MCF 10A (cell line): ENCODE measurements at regions not wholly inside any gene's neighbourhood (a gene's known extent, or its start where the extent isn't known, plus 50 kb on each side); places are given as distances from the start of the nearest gene placed in this dataset.

ENCODE experiments used
- BruUV-seq: library from RNA; stranded (reverse); fragments of 400-500 nt; replicated peaks from 2 replicates; lab custom pipeline; 2021; lab: Mats Ljungman, UMichigan
- CTCF ChIA-PET: fragments of 300-600 bp; sonication (Branson Sonifier 250); formaldehyde crosslinking; extraction: SDS; loops from one replicate; lab custom pipeline; 2021; ENCODE audit warnings: antibody characterized with exemption, inconsistent platforms; lab: Yijun Ruan, JAX
- POLR2A ChIA-PET: fragments of 300-600, 350-650 bp; sonication (Branson Sonifier 250); formaldehyde crosslinking; extraction: SDS; loops from one replicate; lab custom pipeline; 2020; ENCODE audit warnings: antibody characterized with exemption, inconsistent platforms; lab: Yijun Ruan, JAX
- DNase-seq: peaks from one replicate; pipeline ENCODE4 v3.0.0-alpha.2; 2018; ENCODE audit not compliant: unreplicated experiment
- H3K27ac Mint-ChIP-seq: one replicate; pipeline ENCODE4 v1.8.0; 2022; ENCODE audit warnings: mild to moderate bottlenecking, low read depth, mixed read lengths; ENCODE audit not compliant: unreplicated experiment
- H3K27me3 Mint-ChIP-seq: one replicate; pipeline ENCODE4 v1.8.0; 2022; ENCODE audit warnings: mixed read lengths; ENCODE audit not compliant: insufficient read depth, unreplicated experiment
- H3K36me3 Mint-ChIP-seq: one replicate; pipeline ENCODE4 v1.8.0; 2022; ENCODE audit warnings: mild to moderate bottlenecking, moderate library complexity, mixed read lengths; ENCODE audit not compliant: insufficient read depth, unreplicated experiment
- H3K4me1 Mint-ChIP-seq: one replicate; pipeline ENCODE4 v1.8.0; 2022; ENCODE audit warnings: mixed read lengths; ENCODE audit not compliant: insufficient read depth, unreplicated experiment
- H3K4me3 Mint-ChIP-seq: one replicate; pipeline ENCODE4 v1.8.0; 2022; ENCODE audit warnings: mild to moderate bottlenecking, moderate library complexity, mixed read lengths; ENCODE audit not compliant: unreplicated experiment
- H3K9me3 Mint-ChIP-seq: one replicate; pipeline ENCODE4 v1.8.0; 2022; ENCODE audit warnings: mixed read lengths; ENCODE audit not compliant: unreplicated experiment
- intact Hi-C: fragments of 100-400 bp; cut with micrococcal nuclease; formaldehyde crosslinking; loops from 2 replicates; pipeline ENCODE4 v1.14.1; 2022
- TF ChIP-seq, protein P1 (sequence below): fragments of 200-600 bp; IDR thresholded peaks from one replicate; pipeline ENCODE4 v1.8.0; 2022; ENCODE audit warnings: antibody characterized with exemption, mild to moderate bottlenecking; ENCODE audit not compliant: unreplicated experiment

DNA sequence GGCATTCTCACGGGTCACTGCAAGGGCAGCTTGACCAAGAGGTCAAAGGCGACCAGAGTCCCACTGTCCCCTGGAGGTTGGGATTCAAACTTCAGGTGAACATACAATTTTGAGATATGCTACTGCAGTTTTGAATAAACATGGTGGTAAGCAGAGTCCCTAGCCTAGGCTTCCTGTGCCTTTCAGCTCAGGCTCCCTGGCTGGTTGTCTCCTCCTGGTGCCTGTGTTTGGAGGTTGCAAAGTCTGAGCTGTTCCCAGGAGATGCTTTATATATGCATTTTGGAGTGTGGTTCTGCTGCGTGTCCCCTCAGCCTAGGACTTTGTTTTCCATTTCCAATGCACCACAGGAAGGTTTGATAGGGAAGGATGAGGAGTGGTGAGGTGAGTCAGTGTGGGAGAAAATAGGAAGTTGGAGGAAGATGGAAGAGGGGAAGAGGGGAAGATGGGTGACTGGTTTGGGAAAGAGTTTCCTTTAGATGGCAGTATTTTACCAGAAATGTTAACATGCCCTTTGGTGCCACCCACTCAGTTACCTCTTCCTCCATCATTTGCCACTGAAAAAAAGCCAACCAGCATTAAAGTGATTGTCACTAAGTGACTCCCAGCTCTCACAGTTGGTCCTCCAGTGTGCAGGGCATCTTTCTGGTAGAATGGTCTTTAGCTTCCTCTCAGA lies 211.7 kb upstream of the AGTR2 start:
- intact Hi-C loops = no loop called here
- H3K27ac Mint-ChIP-seq = no peak overlapping the region
- ChIA-PET POLR2A (no interaction called here), CTCF (interaction anchor here (0.6 to 1.3 kb wide), 3 partner anchors 9 to 224 kb away, joined by 3 to 4 read pairs (median 4); no protein-coding TSS in a partner anchor)
- DNase-seq = peak; percentile 17
- peaks cover 78% of the 10 kb centered on the region for H3K27me3 Mint-ChIP-seq
- no TSS peak for BruUV-seq
- no peaks in the 10 kb centered on the region for H3K36me3 Mint-ChIP-seq
- H3K9me3 Mint-ChIP-seq = no peaks in the 10 kb centered on the region
- TF ChIP-seq, protein P1, sequence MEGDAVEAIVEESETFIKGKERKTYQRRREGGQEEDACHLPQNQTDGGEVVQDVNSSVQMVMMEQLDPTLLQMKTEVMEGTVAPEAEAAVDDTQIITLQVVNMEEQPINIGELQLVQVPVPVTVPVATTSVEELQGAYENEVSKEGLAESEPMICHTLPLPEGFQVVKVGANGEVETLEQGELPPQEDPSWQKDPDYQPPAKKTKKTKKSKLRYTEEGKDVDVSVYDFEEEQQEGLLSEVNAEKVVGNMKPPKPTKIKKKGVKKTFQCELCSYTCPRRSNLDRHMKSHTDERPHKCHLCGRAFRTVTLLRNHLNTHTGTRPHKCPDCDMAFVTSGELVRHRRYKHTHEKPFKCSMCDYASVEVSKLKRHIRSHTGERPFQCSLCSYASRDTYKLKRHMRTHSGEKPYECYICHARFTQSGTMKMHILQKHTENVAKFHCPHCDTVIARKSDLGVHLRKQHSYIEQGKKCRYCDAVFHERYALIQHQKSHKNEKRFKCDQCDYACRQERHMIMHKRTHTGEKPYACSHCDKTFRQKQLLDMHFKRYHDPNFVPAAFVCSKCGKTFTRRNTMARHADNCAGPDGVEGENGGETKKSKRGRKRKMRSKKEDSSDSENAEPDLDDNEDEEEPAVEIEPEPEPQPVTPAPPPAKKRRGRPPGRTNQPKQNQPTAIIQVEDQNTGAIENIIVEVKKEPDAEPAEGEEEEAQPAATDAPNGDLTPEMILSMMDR = no peak
- no peak overlapping the region for H3K4me3 Mint-ChIP-seq
- H3K4me1 Mint-ChIP-seq = peaks cover 14% of the 10 kb centered on the region

DNA sequence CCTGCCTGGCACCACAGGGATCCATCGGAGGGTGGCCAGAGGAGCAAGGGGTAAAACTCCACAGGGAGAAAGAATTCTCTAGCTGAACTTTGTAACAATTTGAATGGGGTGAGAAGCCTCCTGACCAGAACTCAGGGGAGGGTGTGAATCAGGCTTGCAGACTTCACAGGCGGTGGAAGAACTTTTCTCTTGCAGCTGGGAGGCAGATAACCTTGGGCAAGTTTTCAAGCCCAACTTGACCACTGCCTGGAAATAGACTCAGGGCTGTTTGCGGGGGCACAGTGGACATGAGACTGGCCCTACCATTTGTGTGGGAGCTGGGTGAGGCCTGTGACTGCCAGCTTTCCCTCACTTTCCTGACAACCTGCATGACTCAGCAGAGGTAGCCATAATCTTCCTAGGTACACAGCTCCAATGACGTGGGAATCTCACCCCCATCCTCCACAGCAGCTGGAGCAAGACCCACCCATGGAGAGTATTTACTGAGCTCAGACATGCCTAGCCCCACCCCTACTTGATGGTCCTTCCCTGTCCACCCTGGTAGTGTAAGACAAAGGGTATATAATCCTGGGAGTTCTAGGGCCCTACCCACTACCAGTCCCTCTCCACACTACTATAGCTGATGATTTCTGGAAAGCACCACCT lies 210.0 kb upstream of the AGTR2 start:
- POLR2A ChIA-PET = no interaction called here
- CTCF ChIA-PET = no interaction called here
- peak; percentile 60 for DNase-seq
- H3K4me1 Mint-ChIP-seq = peaks cover 14% of the 10 kb centered on the region
- BruUV-seq = no TSS peak
- H3K27ac Mint-ChIP-seq = peak overlapping the region; percentile 55
- no peaks in the 10 kb centered on the region for H3K9me3 Mint-ChIP-seq
- intact Hi-C loops = no loop called here
- H3K36me3 Mint-ChIP-seq = no peaks in the 10 kb centered on the region
- H3K4me3 Mint-ChIP-seq = no peak overlapping the region
- peaks cover 91% of the 10 kb centered on the region for H3K27me3 Mint-ChIP-seq
- TF ChIP-seq, protein P1 = no peak

DNA sequence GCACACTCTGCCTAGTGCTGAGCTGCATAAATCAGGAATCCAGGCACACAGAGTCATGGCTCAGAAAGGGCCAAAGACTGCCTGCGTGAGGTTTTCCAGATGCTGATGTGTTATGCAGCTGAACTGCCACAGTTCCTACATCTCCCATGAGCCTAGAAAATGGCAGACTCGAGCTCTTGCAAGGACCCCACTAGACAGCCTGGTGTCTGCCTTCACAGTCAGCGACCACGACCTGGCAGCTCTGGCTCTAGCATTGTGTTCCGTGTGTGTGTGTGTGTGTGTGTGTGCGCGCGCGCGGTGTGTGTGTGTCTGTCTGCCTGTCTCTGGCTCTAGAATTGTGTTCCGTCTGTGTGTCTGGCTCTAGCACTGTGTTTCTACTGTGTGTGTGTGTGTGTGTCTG lies 203.6 kb upstream of the AGTR2 start:
- peaks cover 79% of the 10 kb centered on the region for H3K27me3 Mint-ChIP-seq
- no peaks in the 10 kb centered on the region for H3K36me3 Mint-ChIP-seq
- peak overlapping the region; percentile 87 for H3K4me3 Mint-ChIP-seq
- intact Hi-C loops = no loop called here
- H3K4me1 Mint-ChIP-seq = peaks cover 4% of the 10 kb centered on the region
- no peaks in the 10 kb centered on the region for H3K9me3 Mint-ChIP-seq
- peak overlapping the region; percentile 62 for H3K27ac Mint-ChIP-seq
- TF ChIP-seq, protein P1 = no peak
- ChIA-PET POLR2A (no interaction called here), CTCF (interaction anchor here (0.6 kb wide), 1 partner anchor 1748 kb away, joined by 4 read pairs; no protein-coding TSS in a partner anchor)
- DNase-seq = no peak
- no TSS peak for BruUV-seq

DNA sequence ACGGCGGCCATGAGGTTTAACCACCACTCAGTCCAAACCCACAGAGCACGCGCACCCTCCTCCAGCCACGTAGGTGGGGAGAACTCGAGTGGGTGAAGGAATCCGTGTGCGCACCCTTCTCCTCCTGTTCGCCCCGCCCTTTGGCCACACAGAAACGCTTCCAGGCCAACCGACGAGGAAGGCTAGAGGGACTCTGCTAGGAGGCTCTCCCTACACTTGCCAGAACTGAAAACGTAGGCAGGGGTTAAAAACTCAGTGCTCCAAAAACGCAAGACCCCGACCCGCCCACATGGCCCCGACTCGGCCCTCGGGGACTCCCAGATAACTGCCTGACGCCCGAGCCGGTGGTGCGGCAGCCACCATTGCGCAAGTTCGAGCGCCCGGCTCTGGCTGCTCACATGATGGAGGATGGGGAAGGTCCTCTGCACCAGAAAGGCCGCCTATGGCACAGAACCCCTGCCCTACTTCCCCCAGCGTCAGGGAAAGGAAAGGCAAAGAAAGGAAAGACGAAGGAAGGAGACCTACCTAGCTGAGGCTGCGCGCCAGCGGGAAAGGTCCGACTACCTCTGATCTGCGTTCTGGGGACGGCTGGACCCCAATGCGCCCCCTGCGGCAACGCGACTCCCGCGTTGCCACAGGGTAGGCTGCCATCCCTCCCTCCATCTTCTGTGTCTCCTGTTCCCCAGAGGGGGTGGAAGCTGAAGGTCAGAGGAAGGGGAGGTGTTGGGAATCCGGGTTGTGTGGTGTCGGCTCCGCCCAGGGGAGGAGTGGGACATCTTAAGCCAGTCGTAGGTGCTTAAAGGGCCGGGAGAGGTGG lies 201.9 kb upstream of the AGTR2 start:
- no peaks in the 10 kb centered on the region for H3K9me3 Mint-ChIP-seq
- POLR2A ChIA-PET = interaction anchor here (0.6 to 0.8 kb wide), 2 partner anchors 12 to 987 kb away, joined by 3 read pairs; no protein-coding TSS in a partner anchor
- H3K4me1 Mint-ChIP-seq = peaks cover 4% of the 10 kb centered on the region
- peak; percentile 59 for DNase-seq
- no TSS peak for BruUV-seq
- H3K4me3 Mint-ChIP-seq = peak overlapping the region; percentile 87
- intact Hi-C loops = no loop called here
- CTCF ChIA-PET = no interaction called here
- peak overlapping the region; percentile 62 for H3K27ac Mint-ChIP-seq
- no peaks in the 10 kb centered on the region for H3K36me3 Mint-ChIP-seq
- TF ChIP-seq, protein P1 = no peak
- H3K27me3 Mint-ChIP-seq = peaks cover 71% of the 10 kb centered on the region
